OCI-LY7 (cell line): ENCODE measurements at regions not wholly inside any gene's neighbourhood (a gene's known extent, or its start where the extent isn't known, plus 50 kb on each side); places are given as distances from the start of the nearest gene placed in this dataset.

Experiments used
- CTCF ChIP-seq: fragments of 200-600 bp; sonication (generic); conservative IDR thresholded peaks from 2 replicates; pipeline ENCODE4 v1.5.1; 2014; ENCODE audit warnings: mild to moderate bottlenecking, antibody characterized with exemption, low read length, moderate library complexity, mixed read lengths
- EZH2phosphoT487 ChIP-seq: fragments of 200-600 bp; sonication (generic); IDR thresholded peaks from 2 replicates; pipeline ENCODE4 v1.6.1; 2018; ENCODE audit warnings: low read depth, borderline replicate concordance, mild to moderate bottlenecking, mixed run types, antibody characterized with exemption, low read length, moderate library complexity, mixed read lengths

- no peak for TF ChIP-seq CTCF
- no peak for TF ChIP-seq EZH2phosphoT487
Measured at GRCh38 chr16:35411156-35411555, 1951.7 kb downstream of the TP53TG3F start.
